ENCODE measurements at regions not wholly inside any gene's neighbourhood (a gene's known extent, or its start where the extent isn't known, plus 50 kb on each side); places are given as distances from the start of the nearest gene placed in this dataset.

GRCh38 chr14:55771242-55771981 lies 191.4 kb downstream of the KTN1 start (continued):
- no peak for TF ChIP-seq CTCF (conservative IDR thresholded peaks at IDR 0.05; ENCODE audit: low read depth in 2 of 2)
- no peak for TF ChIP-seq POLR2AphosphoS5 (IDR thresholded peaks at IDR 0.05; ENCODE audit: low read depth)
- TF ChIP-seq EZH2 (IDR thresholded peaks at IDR 0.05; ENCODE audit: low read depth, unreplicated experiment) = no peak
- TF ChIP-seq EZH2phosphoT487 (IDR thresholded peaks at IDR 0.05; ENCODE audit: unreplicated experiment) = no peak
- no peak for TF ChIP-seq ZNF114 (CRISPR knock-in tag; IDR thresholded peaks at IDR 0.05)
- no peak for TF ChIP-seq ZNF331 (CRISPR knock-in tag; IDR thresholded peaks at IDR 0.05; ENCODE audit: low read depth)
- TF ChIP-seq REST (IDR thresholded peaks at IDR 0.05; ENCODE audit: unreplicated experiment) = no peak

- DNase-seq (ENCODE audit: low spot score) = no peak
- no peaks in the 10 kb centered on the region for H3K36me3 Mint-ChIP-seq (ENCODE audit: low read depth)
- Histone ChIP-seq H3K36me3 (ENCODE audit: insufficient read depth) (no peaks in the 10 kb centered on the region), H3K27me3 (ENCODE audit: insufficient read depth) (no peaks in the 10 kb centered on the region), H3K79me2 (replicated peaks; ENCODE audit: insufficient read depth) (no peaks in the 10 kb centered on the region), H3K4me3 (no peak overlapping the region), H3K4me2 (no peak overlapping the region), H3K27ac (ENCODE audit: low read depth) (no peak overlapping the region), H3K9me2 (ENCODE audit: insufficient read depth) (peaks cover 19% of the 10 kb centered on the region), H2AFZ (no peak overlapping the region), H3F3A (replicated peaks; ENCODE audit: low read depth) (no peaks in the 10 kb centered on the region), H4K20me1 (replicated peaks; ENCODE audit: insufficient read depth) (no peaks in the 10 kb centered on the region), H3K4me1 (ENCODE audit: insufficient read depth) (no peaks in the 10 kb centered on the region)
- no peak overlapping the region for H3K27ac Mint-ChIP-seq
- no peaks in the 10 kb centered on the region for H3K27me3 Mint-ChIP-seq (ENCODE audit: insufficient read depth, low read depth, poor library complexity)
- no peaks in the 10 kb centered on the region for H3K4me1 Mint-ChIP-seq
- no peaks in the 10 kb centered on the region for H3K9me3 Mint-ChIP-seq
- H3K4me3 Mint-ChIP-seq = no peak overlapping the region
- ATAC-seq = no peak
- TF ChIP-seq EZH2 (IDR thresholded peaks at IDR 0.05; ENCODE audit: low read depth, unreplicated experiment) (no peak), REST (IDR thresholded peaks at IDR 0.05; ENCODE audit: unreplicated experiment) (no peak), ZNF114 (CRISPR knock-in tag; IDR thresholded peaks at IDR 0.05) (no peak), ZNF462 (CRISPR knock-in tag; IDR thresholded peaks at IDR 0.05) (no peak), POLR2AphosphoS5 (IDR thresholded peaks at IDR 0.05; ENCODE audit: low read depth) (no peak)
Observed at GRCh38 chr14:55772486-55772885, 192.5 kb downstream of the KTN1 start.

Measured in GM23338 (cell line).